ENCODE measurements at regions not wholly inside any gene's neighbourhood (a gene's known extent, or its start where the extent isn't known, plus 50 kb on each side); places are given as distances from the start of the nearest gene placed in this dataset.

DNA sequence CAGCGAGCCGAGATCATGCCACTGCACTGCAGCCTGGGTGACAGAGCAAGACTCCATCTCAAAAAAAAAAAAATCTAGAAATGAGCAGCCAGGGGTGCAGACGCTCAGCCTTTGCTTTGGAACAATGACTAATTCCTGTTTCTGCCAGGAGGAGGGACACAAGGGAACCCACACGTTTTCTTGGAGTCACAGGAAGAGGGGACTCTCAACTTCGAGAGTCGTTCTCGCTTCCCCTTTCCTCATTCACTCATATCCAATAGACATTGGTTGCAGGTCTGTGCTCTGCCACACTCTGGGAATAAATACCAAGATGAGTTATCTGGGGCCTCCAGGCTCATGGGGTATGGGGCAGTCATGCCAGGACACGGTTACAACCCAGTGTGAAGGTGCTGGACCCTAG lies 91.5 kb upstream of the RREB1 start (continued):
- TF ChIP-seq JUNB (IDR thresholded peaks at IDR 0.05; ENCODE audit: unreplicated experiment) (no peak), STAT1 (IDR thresholded peaks at IDR 0.05; ENCODE audit: unreplicated experiment) (no peak), EZH2phosphoT487 (IDR thresholded peaks at IDR 0.05; ENCODE audit: unreplicated experiment) (no peak), POLR2AphosphoS5 (IDR thresholded peaks at IDR 0.05; ENCODE audit: low read depth) (no peak)
- TF ChIP-seq, protein P1, sequence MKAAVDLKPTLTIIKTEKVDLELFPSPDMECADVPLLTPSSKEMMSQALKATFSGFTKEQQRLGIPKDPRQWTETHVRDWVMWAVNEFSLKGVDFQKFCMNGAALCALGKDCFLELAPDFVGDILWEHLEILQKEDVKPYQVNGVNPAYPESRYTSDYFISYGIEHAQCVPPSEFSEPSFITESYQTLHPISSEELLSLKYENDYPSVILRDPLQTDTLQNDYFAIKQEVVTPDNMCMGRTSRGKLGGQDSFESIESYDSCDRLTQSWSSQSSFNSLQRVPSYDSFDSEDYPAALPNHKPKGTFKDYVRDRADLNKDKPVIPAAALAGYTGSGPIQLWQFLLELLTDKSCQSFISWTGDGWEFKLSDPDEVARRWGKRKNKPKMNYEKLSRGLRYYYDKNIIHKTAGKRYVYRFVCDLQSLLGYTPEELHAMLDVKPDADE (IDR thresholded peaks at IDR 0.05) = no peak
- TF ChIP-seq, protein P2, sequence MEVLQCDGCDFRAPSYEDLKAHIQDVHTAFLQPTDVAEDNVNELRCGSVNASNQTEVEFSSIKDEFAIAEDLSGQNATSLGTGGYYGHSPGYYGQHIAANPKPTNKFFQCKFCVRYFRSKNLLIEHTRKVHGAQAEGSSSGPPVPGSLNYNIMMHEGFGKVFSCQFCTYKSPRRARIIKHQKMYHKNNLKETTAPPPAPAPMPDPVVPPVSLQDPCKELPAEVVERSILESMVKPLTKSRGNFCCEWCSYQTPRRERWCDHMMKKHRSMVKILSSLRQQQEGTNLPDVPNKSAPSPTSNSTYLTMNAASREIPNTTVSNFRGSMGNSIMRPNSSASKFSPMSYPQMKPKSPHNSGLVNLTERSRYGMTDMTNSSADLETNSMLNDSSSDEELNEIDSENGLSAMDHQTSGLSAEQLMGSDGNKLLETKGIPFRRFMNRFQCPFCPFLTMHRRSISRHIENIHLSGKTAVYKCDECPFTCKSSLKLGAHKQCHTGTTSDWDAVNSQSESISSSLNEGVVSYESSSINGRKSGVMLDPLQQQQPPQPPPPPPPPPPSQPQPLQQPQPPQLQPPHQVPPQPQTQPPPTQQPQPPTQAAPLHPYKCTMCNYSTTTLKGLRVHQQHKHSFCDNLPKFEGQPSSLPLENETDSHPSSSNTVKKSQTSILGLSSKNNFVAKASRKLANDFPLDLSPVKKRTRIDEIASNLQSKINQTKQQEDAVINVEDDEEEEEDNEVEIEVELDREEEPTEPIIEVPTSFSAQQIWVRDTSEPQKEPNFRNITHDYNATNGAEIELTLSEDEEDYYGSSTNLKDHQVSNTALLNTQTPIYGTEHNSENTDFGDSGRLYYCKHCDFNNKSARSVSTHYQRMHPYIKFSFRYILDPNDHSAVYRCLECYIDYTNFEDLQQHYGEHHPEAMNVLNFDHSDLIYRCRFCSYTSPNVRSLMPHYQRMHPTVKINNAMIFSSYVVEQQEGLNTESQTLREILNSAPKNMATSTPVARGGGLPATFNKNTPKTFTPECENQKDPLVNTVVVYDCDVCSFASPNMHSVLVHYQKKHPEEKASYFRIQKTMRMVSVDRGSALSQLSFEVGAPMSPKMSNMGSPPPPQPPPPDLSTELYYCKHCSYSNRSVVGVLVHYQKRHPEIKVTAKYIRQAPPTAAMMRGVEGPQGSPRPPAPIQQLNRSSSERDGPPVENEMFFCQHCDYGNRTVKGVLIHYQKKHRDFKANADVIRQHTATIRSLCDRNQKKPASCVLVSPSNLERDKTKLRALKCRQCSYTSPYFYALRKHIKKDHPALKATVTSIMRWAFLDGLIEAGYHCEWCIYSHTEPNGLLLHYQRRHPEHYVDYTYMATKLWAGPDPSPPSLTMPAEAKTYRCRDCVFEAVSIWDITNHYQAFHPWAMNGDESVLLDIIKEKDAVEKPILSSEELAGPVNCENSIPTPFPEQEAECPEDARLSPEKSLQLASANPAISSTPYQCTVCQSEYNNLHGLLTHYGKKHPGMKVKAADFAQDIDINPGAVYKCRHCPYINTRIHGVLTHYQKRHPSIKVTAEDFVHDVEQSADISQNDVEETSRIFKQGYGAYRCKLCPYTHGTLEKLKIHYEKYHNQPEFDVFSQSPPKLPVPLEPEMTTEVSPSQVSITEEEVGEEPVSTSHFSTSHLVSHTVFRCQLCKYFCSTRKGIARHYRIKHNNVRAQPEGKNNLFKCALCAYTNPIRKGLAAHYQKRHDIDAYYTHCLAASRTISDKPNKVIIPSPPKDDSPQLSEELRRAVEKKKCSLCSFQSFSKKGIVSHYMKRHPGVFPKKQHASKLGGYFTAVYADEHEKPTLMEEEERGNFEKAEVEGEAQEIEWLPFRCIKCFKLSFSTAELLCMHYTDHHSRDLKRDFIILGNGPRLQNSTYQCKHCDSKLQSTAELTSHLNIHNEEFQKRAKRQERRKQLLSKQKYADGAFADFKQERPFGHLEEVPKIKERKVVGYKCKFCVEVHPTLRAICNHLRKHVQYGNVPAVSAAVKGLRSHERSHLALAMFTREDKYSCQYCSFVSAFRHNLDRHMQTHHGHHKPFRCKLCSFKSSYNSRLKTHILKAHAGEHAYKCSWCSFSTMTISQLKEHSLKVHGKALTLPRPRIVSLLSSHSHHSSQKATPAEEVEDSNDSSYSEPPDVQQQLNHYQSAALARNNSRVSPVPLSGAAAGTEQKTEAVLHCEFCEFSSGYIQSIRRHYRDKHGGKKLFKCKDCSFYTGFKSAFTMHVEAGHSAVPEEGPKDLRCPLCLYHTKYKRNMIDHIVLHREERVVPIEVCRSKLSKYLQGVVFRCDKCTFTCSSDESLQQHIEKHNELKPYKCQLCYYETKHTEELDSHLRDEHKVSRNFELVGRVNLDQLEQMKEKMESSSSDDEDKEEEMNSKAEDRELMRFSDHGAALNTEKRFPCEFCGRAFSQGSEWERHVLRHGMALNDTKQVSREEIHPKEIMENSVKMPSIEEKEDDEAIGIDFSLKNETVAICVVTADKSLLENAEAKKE (CRISPR knock-in tag; IDR thresholded peaks at IDR 0.05) = no peak

- no peaks in the 10 kb centered on the region for H3F3A ChIP-seq (replicated peaks; ENCODE audit: low read depth)
- no peak overlapping the region for H3K27ac ChIP-seq (ENCODE audit: low read depth)
- H3K4me1 ChIP-seq (ENCODE audit: insufficient read depth) = no peaks in the 10 kb centered on the region
- no peak overlapping the region for H3K4me3 Mint-ChIP-seq
- H3K36me3 ChIP-seq (ENCODE audit: insufficient read depth) = no peaks in the 10 kb centered on the region
- no peak overlapping the region for H3K27ac Mint-ChIP-seq
- no peaks in the 10 kb centered on the region for H3K9me2 ChIP-seq (ENCODE audit: insufficient read depth)
- no peak overlapping the region for H2AFZ ChIP-seq
- ATAC-seq (no peak), DNase-seq (ENCODE audit: low spot score) (no peak)
- H3K4me2 ChIP-seq = no peak overlapping the region
- H3K79me2 ChIP-seq (replicated peaks; ENCODE audit: insufficient read depth) = no peaks in the 10 kb centered on the region
- no peaks in the 10 kb centered on the region; the same call in 2 of the 3 replicates for H3K4me1 Mint-ChIP-seq
- no peak overlapping the region for H3K4me3 ChIP-seq
- H3K9me3 Mint-ChIP-seq = peaks cover 8% of the 10 kb centered on the region
- peaks cover 6% of the 10 kb centered on the region; the same call in 2 of the 3 replicates for H3K36me3 Mint-ChIP-seq (ENCODE audit: low read depth)
- H3K27me3 Mint-ChIP-seq (ENCODE audit: insufficient read depth, low read depth, poor library complexity) = peaks cover 2% of the 10 kb centered on the region
- no peaks in the 10 kb centered on the region for H4K20me1 ChIP-seq (replicated peaks; ENCODE audit: insufficient read depth)
- H3K27me3 ChIP-seq (ENCODE audit: insufficient read depth) = no peaks in the 10 kb centered on the region
- TF ChIP-seq EZH2phosphoT487 (IDR thresholded peaks at IDR 0.05; ENCODE audit: unreplicated experiment) (no peak), CTCF (conservative IDR thresholded peaks at IDR 0.05; ENCODE audit: low read depth in 2 of 2) (no peak), STAT1 (IDR thresholded peaks at IDR 0.05; ENCODE audit: unreplicated experiment) (no peak), EZH2 (IDR thresholded peaks at IDR 0.05; ENCODE audit: low read depth, unreplicated experiment) (no peak), CREB1 (CRISPR knock-in tag; IDR thresholded peaks at IDR 0.05; ENCODE audit: low read depth) (no peak)
- TF ChIP-seq, protein P3, sequence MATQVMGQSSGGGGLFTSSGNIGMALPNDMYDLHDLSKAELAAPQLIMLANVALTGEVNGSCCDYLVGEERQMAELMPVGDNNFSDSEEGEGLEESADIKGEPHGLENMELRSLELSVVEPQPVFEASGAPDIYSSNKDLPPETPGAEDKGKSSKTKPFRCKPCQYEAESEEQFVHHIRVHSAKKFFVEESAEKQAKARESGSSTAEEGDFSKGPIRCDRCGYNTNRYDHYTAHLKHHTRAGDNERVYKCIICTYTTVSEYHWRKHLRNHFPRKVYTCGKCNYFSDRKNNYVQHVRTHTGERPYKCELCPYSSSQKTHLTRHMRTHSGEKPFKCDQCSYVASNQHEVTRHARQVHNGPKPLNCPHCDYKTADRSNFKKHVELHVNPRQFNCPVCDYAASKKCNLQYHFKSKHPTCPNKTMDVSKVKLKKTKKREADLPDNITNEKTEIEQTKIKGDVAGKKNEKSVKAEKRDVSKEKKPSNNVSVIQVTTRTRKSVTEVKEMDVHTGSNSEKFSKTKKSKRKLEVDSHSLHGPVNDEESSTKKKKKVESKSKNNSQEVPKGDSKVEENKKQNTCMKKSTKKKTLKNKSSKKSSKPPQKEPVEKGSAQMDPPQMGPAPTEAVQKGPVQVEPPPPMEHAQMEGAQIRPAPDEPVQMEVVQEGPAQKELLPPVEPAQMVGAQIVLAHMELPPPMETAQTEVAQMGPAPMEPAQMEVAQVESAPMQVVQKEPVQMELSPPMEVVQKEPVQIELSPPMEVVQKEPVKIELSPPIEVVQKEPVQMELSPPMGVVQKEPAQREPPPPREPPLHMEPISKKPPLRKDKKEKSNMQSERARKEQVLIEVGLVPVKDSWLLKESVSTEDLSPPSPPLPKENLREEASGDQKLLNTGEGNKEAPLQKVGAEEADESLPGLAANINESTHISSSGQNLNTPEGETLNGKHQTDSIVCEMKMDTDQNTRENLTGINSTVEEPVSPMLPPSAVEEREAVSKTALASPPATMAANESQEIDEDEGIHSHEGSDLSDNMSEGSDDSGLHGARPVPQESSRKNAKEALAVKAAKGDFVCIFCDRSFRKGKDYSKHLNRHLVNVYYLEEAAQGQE (IDR thresholded peaks at IDR 0.05; ENCODE audit: unreplicated experiment) = no peak
- TF ChIP-seq, protein P1 (IDR thresholded peaks at IDR 0.05) = no peak
Observed at GRCh38 chr6:7021301-7021700, 86.5 kb upstream of the RREB1 start.
